ENCODE measurements at regions not wholly inside any gene's neighbourhood (a gene's known extent, or its start where the extent isn't known, plus 50 kb on each side); places are given as distances from the start of the nearest gene placed in this dataset.

DNA sequence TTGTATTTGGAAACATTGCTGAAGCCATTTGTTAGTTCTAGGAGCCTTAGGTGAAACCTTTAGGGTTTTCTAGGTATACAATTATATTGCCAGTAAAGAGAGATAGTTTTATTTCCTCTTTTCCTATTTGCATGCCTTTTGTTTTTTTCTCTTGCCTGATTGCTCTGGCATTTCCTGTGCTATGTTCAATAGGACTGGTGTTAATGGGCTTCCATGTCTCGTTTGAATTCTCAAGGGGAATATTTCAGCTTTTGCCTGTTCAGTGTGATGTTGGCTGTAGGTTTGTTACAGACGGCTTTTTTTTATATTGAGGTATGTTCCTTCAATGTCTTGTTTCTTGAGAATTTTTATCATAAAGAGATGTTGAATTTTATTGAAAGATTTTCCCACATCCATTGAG is 1054.9 kb upstream of the NXPH2 start:
- Histone ChIP-seq H3K27ac (ENCODE audit: low read depth in 1 of 2, low read length in 2 of 2) (no peak overlapping the region), H3K4me3 (ENCODE audit: low read depth in 1 of 3, low read length in 3 of 3) (no peak overlapping the region), H3K27me3 (ENCODE audit: control insufficient read depth in 4 of 4, insufficient read depth in 4 of 4, low read length in 3 of 4) (no peaks in the 10 kb centered on the region), H3K36me3 (ENCODE audit: control insufficient read depth in 4 of 4, insufficient read depth in 3 of 4, low read depth in 1 of 4, low read length in 3 of 4) (no peaks in the 10 kb centered on the region), H3K4me1 (ENCODE audit: control insufficient read depth in 4 of 4, insufficient read depth in 4 of 4, low read length in 3 of 4) (no peaks in the 10 kb centered on the region), H3K9ac (ENCODE audit: low read depth in 1 of 2, low read length in 2 of 2) (no peak overlapping the region), H3K9me3 (ENCODE audit: control insufficient read depth in 4 of 4, low read length in 3 of 4) (no peaks in the 10 kb centered on the region)
- TF ChIP-seq RXRA (IDR thresholded peaks at IDR 0.05) (no peak), YY1 (IDR thresholded peaks at IDR 0.05) (no peak), NR2F2 (IDR thresholded peaks at IDR 0.05) (no peak), HNF4G (IDR thresholded peaks at IDR 0.05) (no peak), HNF4A (conservative IDR thresholded peaks at IDR 0.05) (no peak)
- DNase-seq (ENCODE audit: low spot score) = no peak
- WGBS = 43% methylated on average over 2 of the region's 2 CpGs

DNA sequence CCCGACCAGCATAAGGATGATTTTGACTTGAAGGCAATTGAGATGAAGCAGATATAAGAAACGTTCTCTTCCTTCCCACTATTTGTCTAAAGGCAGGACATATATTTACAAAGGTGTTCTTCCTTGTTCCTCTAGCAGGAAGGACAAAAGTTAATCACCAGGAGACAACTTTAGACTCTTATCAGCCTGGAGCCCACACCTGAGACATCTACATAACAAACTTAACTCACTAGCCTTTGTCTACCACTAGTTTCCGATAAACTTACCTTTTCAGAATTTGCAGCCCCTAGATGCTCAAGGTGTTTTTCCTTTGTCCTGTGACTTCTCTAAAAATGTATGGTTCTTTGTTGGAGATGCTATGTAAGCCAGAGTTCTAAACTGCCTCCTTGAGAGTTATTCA is 1047.8 kb upstream of the NXPH2 start:
- Histone ChIP-seq H3K27me3 (ENCODE audit: control insufficient read depth in 4 of 4, insufficient read depth in 4 of 4, low read length in 3 of 4) (no peaks in the 10 kb centered on the region), H3K4me3 (ENCODE audit: low read depth in 1 of 3, low read length in 3 of 3) (no peak overlapping the region), H3K9ac (ENCODE audit: low read depth in 1 of 2, low read length in 2 of 2) (no peak overlapping the region), H3K36me3 (ENCODE audit: control insufficient read depth in 4 of 4, insufficient read depth in 3 of 4, low read depth in 1 of 4, low read length in 3 of 4) (no peaks in the 10 kb centered on the region), H3K27ac (ENCODE audit: low read depth in 1 of 2, low read length in 2 of 2) (no peak overlapping the region), H3K9me3 (ENCODE audit: control insufficient read depth in 4 of 4, low read length in 3 of 4) (no peaks in the 10 kb centered on the region), H3K4me1 (ENCODE audit: control insufficient read depth in 4 of 4, insufficient read depth in 4 of 4, low read length in 3 of 4) (no peaks in the 10 kb centered on the region)
- TF ChIP-seq, protein P1, sequence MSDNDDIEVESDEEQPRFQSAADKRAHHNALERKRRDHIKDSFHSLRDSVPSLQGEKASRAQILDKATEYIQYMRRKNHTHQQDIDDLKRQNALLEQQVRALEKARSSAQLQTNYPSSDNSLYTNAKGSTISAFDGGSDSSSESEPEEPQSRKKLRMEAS (IDR thresholded peaks at IDR 0.05) = no peak
- no peak for DNase-seq (ENCODE audit: low spot score)
- WGBS = 21% methylated on average over 3 of the region's 3 CpGs

DNA sequence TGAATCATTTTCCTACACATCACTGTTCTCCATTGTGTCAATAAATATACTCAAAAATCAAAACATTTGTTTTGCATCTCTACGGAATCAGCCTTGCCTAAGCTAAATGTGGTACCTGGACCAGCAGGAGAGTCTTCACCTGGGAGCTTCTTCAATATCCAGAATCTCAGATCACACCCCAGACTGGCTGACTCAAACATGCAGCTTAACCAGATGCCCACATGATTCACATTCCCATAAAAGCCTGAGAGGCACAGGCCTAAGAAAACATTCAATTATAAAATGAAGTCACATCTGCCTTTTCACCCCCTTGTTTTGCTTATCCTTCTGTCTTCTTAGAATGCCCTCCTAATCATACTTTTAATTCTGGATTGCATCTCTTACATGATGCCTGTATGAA is 1045.5 kb upstream of the NXPH2 start:
- H3K4me1 ChIP-seq (ENCODE audit: control insufficient read depth in 4 of 4, insufficient read depth in 4 of 4, low read length in 3 of 4) = no peaks in the 10 kb centered on the region
- no peak overlapping the region for H3K9ac ChIP-seq (ENCODE audit: low read depth in 1 of 2, low read length in 2 of 2)
- TF ChIP-seq, protein P1 (IDR thresholded peaks at IDR 0.05) = no peak
- TF ChIP-seq HNF4A (conservative IDR thresholded peaks at IDR 0.05) (no peak), HNF4G (IDR thresholded peaks at IDR 0.05) (no peak), GABPA (IDR thresholded peaks at IDR 0.05 in 1 of 2, conservative IDR thresholded peaks at IDR 0.05 in 1 of 2) (no peak), EGR1 (IDR thresholded peaks at IDR 0.05; ENCODE audit: low read depth in 2 of 2) (no peak), SP1 (IDR thresholded peaks at IDR 0.05) (no peak), FOXA1 (IDR thresholded peaks at IDR 0.05) (no peak), CTCF (IDR thresholded peaks at IDR 0.05; ENCODE audit: low read depth, low read length, missing input control) (no peak), NR2F2 (IDR thresholded peaks at IDR 0.05) (no peak), ATF3 (IDR thresholded peaks at IDR 0.05) (no peak), RXRA (IDR thresholded peaks at IDR 0.05) (no peak), YY1 (IDR thresholded peaks at IDR 0.05) (no peak), RAD21 (IDR thresholded peaks at IDR 0.05) (no peak), FOXA2 (IDR thresholded peaks at IDR 0.05) (no peak)
- TF ChIP-seq, protein P2, sequence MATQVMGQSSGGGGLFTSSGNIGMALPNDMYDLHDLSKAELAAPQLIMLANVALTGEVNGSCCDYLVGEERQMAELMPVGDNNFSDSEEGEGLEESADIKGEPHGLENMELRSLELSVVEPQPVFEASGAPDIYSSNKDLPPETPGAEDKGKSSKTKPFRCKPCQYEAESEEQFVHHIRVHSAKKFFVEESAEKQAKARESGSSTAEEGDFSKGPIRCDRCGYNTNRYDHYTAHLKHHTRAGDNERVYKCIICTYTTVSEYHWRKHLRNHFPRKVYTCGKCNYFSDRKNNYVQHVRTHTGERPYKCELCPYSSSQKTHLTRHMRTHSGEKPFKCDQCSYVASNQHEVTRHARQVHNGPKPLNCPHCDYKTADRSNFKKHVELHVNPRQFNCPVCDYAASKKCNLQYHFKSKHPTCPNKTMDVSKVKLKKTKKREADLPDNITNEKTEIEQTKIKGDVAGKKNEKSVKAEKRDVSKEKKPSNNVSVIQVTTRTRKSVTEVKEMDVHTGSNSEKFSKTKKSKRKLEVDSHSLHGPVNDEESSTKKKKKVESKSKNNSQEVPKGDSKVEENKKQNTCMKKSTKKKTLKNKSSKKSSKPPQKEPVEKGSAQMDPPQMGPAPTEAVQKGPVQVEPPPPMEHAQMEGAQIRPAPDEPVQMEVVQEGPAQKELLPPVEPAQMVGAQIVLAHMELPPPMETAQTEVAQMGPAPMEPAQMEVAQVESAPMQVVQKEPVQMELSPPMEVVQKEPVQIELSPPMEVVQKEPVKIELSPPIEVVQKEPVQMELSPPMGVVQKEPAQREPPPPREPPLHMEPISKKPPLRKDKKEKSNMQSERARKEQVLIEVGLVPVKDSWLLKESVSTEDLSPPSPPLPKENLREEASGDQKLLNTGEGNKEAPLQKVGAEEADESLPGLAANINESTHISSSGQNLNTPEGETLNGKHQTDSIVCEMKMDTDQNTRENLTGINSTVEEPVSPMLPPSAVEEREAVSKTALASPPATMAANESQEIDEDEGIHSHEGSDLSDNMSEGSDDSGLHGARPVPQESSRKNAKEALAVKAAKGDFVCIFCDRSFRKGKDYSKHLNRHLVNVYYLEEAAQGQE (IDR thresholded peaks at IDR 0.05) = no peak
- TF ChIP-seq, protein P3, sequence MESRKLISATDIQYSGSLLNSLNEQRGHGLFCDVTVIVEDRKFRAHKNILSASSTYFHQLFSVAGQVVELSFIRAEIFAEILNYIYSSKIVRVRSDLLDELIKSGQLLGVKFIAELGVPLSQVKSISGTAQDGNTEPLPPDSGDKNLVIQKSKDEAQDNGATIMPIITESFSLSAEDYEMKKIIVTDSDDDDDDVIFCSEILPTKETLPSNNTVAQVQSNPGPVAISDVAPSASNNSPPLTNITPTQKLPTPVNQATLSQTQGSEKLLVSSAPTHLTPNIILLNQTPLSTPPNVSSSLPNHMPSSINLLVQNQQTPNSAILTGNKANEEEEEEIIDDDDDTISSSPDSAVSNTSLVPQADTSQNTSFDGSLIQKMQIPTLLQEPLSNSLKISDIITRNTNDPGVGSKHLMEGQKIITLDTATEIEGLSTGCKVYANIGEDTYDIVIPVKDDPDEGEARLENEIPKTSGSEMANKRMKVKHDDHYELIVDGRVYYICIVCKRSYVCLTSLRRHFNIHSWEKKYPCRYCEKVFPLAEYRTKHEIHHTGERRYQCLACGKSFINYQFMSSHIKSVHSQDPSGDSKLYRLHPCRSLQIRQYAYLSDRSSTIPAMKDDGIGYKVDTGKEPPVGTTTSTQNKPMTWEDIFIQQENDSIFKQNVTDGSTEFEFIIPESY (IDR thresholded peaks at IDR 0.05) = no peak
- no peak overlapping the region for H3K4me3 ChIP-seq (ENCODE audit: low read depth in 1 of 3, low read length in 3 of 3)
- no peaks in the 10 kb centered on the region for H3K9me3 ChIP-seq (ENCODE audit: control insufficient read depth in 4 of 4, low read length in 3 of 4)
- no peaks in the 10 kb centered on the region for H3K36me3 ChIP-seq (ENCODE audit: control insufficient read depth in 4 of 4, insufficient read depth in 3 of 4, low read depth in 1 of 4, low read length in 3 of 4)
- no peaks in the 10 kb centered on the region for H3K27me3 ChIP-seq (ENCODE audit: control insufficient read depth in 4 of 4, insufficient read depth in 4 of 4, low read length in 3 of 4)
- DNase-seq (ENCODE audit: low spot score) = no peak
- WGBS = 58% methylated on average over 1 of the region's 1 CpG
- no peak overlapping the region for H3K27ac ChIP-seq (ENCODE audit: low read depth in 1 of 2, low read length in 2 of 2)

All from liver (tissue), 8 donors.